Smooth muscle cell (in vitro differentiated cells): ENCODE measurements at regions not wholly inside any gene's neighbourhood (a gene's known extent, or its start where the extent isn't known, plus 50 kb on each side); places are given as distances from the start of the nearest gene placed in this dataset.

Experiments
- DNase-seq: peaks from one replicate; lab custom pipeline; 2025; ENCODE audit not compliant: unreplicated experiment; lab: John Stamatoyannopoulos, UW
- H2AFZ ChIP-seq: fragments of 200-600 bp; sonication (generic); 2 replicates; pipeline ENCODE4 v1.6.0; 2016; ENCODE audit warnings: antibody characterized with exemption, low read depth, mild to moderate bottlenecking
- H3F3A ChIP-seq: fragments of 200-600 bp; sonication (generic); 2 replicates; pipeline ENCODE4 v1.6.0; 2017; ENCODE audit warnings: antibody characterized with exemption, low read depth
- H3K27ac ChIP-seq: fragments of 200-600 bp; sonication (generic); 2 replicates; pipeline ENCODE4 v1.5.1; 2016; ENCODE audit warnings: low read depth, mild to moderate bottlenecking
- H3K27me3 ChIP-seq: fragments of 200-600 bp; sonication (generic); 2 replicates; pipeline ENCODE4 v1.6.1; 2016; ENCODE audit warnings: low read depth, mild to moderate bottlenecking
- H3K36me3 ChIP-seq: fragments of 200-600 bp; sonication (generic); 2 replicates; pipeline ENCODE4 v1.5.1; 2016; ENCODE audit warnings: low read depth
- H3K4me1 ChIP-seq: fragments of 200-600 bp; sonication (generic); 2 replicates; pipeline ENCODE4 v1.5.1; 2016; ENCODE audit warnings: low read depth
- H3K4me2 ChIP-seq: fragments of 200-600 bp; sonication (generic); 2 replicates; pipeline ENCODE4 v1.6.0; 2016; ENCODE audit warnings: mild to moderate bottlenecking
- H3K4me3 ChIP-seq: fragments of 200-600 bp; sonication (generic); 2 replicates; pipeline ENCODE4 v1.5.1; 2016; ENCODE audit warnings: mild to moderate bottlenecking
- H3K79me2 ChIP-seq: fragments of 200-600 bp; sonication (generic); 2 replicates; pipeline ENCODE4 v1.6.0; 2016; ENCODE audit warnings: low read depth, mild to moderate bottlenecking
- H3K9ac ChIP-seq: fragments of 200-600 bp; sonication (generic); 2 replicates; pipeline ENCODE4 v1.6.0; 2016; ENCODE audit warnings: low read depth
- H3K9me3 ChIP-seq: fragments of 200-600 bp; sonication (generic); replicated peaks from 2 replicates; pipeline ENCODE4 v1.5.1; 2016; ENCODE audit warnings: low read depth
- H4K20me1 ChIP-seq: fragments of 200-600 bp; sonication (generic); 2 replicates; pipeline ENCODE4 v1.6.0; 2016; ENCODE audit warnings: low read depth
- CTCF ChIP-seq: fragments of 200-600 bp; sonication (generic); IDR thresholded peaks from 2 replicates; pipeline ENCODE4 v1.5.1; 2017; ENCODE audit warnings: borderline replicate concordance, mild to moderate bottlenecking, antibody characterized with exemption; ENCODE audit not compliant: insufficient read depth, poor library complexity, severe bottlenecking
- WGBS: methylation state at CpG from one replicate; pipeline ENCODE4 v1.1.7; 2016; ENCODE audit warnings: low lambda C conversion rate; 5-methylcytosine and 5-hydroxymethylcytosine counted together

- H3K79me2 ChIP-seq: no peaks in the 10 kb centered on the region
- H2AFZ ChIP-seq: no peak overlapping the region
- H3K9me3 ChIP-seq: peaks cover 4% of the 10 kb centered on the region
- no peak for TF ChIP-seq CTCF
- no peaks in the 10 kb centered on the region for H3F3A ChIP-seq
- no peak overlapping the region for H3K4me3 ChIP-seq
- no peaks in the 10 kb centered on the region for H4K20me1 ChIP-seq
- no peak for DNase-seq
- H3K4me1 ChIP-seq: no peaks in the 10 kb centered on the region
- no peaks in the 10 kb centered on the region for H3K36me3 ChIP-seq
- 69% methylated on average over 3 of the region's 3 CpGs for WGBS
- no peak overlapping the region for H3K9ac ChIP-seq
- no peak overlapping the region for H3K27ac ChIP-seq
- H3K27me3 ChIP-seq: no peaks in the 10 kb centered on the region
- no peak overlapping the region for H3K4me2 ChIP-seq
Observed at GRCh38 chr14:23793532-23793931, 157.4 kb downstream of the DHRS2 start.

GRCh38 chr14:23800811-23801210 is 152.8 kb upstream of the DHRS4 start:
- DNase-seq: no peak
- Histone ChIP-seq H2AFZ (no peak overlapping the region), H3K4me2 (no peak overlapping the region), H3K36me3 (no peaks in the 10 kb centered on the region), H4K20me1 (no peaks in the 10 kb centered on the region), H3K79me2 (no peaks in the 10 kb centered on the region), H3K27ac (no peak overlapping the region), H3F3A (no peaks in the 10 kb centered on the region), H3K4me1 (no peaks in the 10 kb centered on the region), H3K4me3 (no peak overlapping the region), H3K9me3 (no peaks in the 10 kb centered on the region), H3K27me3 (no peaks in the 10 kb centered on the region), H3K9ac (no peak overlapping the region)
- WGBS: 30% methylated on average over 3 of the region's 3 CpGs
- no peak for TF ChIP-seq CTCF

GRCh38 chr14:23801766-23802165 is 151.8 kb upstream of the DHRS4 start:
- Histone ChIP-seq H3K27ac (no peak overlapping the region), H3K9me3 (no peaks in the 10 kb centered on the region), H3K27me3 (no peaks in the 10 kb centered on the region), H3K4me3 (no peak overlapping the region), H3K4me1 (no peaks in the 10 kb centered on the region), H3K36me3 (no peaks in the 10 kb centered on the region), H3F3A (no peaks in the 10 kb centered on the region), H3K9ac (no peak overlapping the region), H2AFZ (no peak overlapping the region), H3K79me2 (no peaks in the 10 kb centered on the region), H3K4me2 (no peak overlapping the region), H4K20me1 (no peaks in the 10 kb centered on the region)
- no peak for TF ChIP-seq CTCF
- WGBS: 35% methylated on average over 2 of the region's 2 CpGs
- DNase-seq: no peak

GRCh38 chr14:23804817-23805216 is 148.8 kb upstream of the DHRS4 start:
- DNase-seq: no peak
- no peaks in the 10 kb centered on the region for H3K36me3 ChIP-seq
- no peaks in the 10 kb centered on the region for H3K9me3 ChIP-seq
- no peak overlapping the region for H3K4me2 ChIP-seq
- no peak for TF ChIP-seq CTCF
- 50% methylated on average over 3 of the region's 3 CpGs for WGBS
- no peaks in the 10 kb centered on the region for H4K20me1 ChIP-seq
- H3K4me1 ChIP-seq: no peaks in the 10 kb centered on the region
- H3K79me2 ChIP-seq: no peaks in the 10 kb centered on the region
- no peak overlapping the region for H3K4me3 ChIP-seq
- H3F3A ChIP-seq: no peaks in the 10 kb centered on the region
- H3K9ac ChIP-seq: no peak overlapping the region
- H3K27me3 ChIP-seq: no peaks in the 10 kb centered on the region
- no peak overlapping the region for H3K27ac ChIP-seq
- H2AFZ ChIP-seq: no peak overlapping the region
